C1 segment of cervical spinal cord (tissue), 14 donors: ENCODE measurements at regions not wholly inside any gene's neighbourhood (a gene's known extent, or its start where the extent isn't known, plus 50 kb on each side); places are given as distances from the start of the nearest gene placed in this dataset.

Source experiments
- DNase-seq, 14 donors: peaks; one replicate each; lab custom pipeline; 2025; lab: John Stamatoyannopoulos, UW

GRCh38 chr12:77299910-77300669 is 234.7 kb upstream of the E2F7 start:
- no peak for DNase-seq

DNA sequence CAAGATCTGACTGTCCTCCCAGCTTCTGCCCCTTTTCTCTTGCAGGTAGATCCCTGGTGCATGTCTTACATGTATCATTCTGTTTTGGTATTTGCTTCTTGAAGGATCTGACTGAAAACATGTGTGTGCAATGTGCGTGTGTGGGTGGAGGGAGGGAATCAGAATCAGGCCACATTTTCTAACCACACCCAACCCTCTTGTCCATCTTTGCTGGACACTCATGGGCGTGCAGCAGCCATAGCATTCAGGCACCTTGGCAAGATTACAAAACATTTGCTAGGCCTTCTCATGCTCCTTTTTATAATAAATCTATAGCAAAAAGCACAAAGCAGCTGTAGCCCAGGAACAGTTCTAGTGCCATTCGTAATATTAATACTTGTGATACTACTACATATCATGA is 233.6 kb upstream of the E2F7 start:
- no peak for DNase-seq

DNA sequence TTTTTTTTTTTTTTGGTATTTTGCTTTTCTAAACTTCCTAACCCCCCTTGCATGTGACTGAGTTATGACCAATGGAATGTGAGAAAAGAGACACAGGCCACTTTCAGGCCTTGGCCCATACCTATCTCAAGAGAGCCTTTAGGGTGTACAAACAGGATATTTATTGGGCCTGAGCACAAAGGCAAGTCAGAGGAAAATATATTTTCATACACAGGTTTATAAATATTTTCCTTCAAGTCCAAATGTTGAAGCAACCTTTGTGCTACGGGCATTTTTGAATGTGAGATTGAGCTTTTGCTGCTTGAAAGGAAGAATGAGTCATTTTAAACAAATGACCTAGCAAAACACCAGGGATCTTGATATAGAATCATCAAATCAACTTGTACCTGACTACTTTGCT is 228.6 kb upstream of the E2F7 start:
- no peak for DNase-seq

GRCh38 chr12:77274926-77275325 is 209.6 kb upstream of the E2F7 start:
- DNase-seq: no peak

GRCh38 chr12:77273898-77274297 is 208.5 kb upstream of the E2F7 start:
- DNase-seq: no peak

GRCh38 chr12:77256956-77257355 is 191.6 kb upstream of the E2F7 start:
- DNase-seq: peak in 2 of 14 donors; percentile 12 to 17

GRCh38 chr12:77253321-77253720 is 188.0 kb upstream of the E2F7 start:
- DNase-seq: no peak

GRCh38 chr12:77251799-77252198 is 186.4 kb upstream of the E2F7 start:
- no peak for DNase-seq

GRCh38 chr12:77249892-77250291 is 184.5 kb upstream of the E2F7 start:
- no peak for DNase-seq

GRCh38 chr12:77248036-77248435 is 182.7 kb upstream of the E2F7 start:
- no peak for DNase-seq

- DNase-seq: no peak
Measured at GRCh38 chr12:77247542-77247941, 182.2 kb upstream of the E2F7 start.

DNA sequence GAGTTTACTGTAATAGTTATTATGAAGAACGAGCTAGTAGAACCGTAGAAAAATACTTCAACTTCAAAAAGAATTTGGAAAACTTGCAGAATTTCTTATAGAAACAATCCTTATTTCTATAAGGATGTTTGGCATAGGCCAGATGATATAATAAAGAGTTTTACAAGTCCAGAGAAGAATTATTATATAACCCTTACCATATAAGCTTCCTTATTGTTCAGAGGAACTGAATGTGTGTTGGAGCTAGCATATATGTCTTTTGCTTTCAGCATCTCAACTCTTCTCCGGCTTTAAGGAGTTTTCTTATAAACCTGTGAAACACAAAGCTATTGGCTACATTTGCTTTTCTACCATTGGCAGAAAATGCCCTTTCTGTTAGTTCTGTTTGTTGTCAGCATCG is 178.0 kb upstream of the E2F7 start:
- DNase-seq: no peak

GRCh38 chr12:77239617-77240016 is 174.2 kb upstream of the E2F7 start:
- DNase-seq: no peak

GRCh38 chr12:77238335-77238734 is 173.0 kb upstream of the E2F7 start:
- no peak for DNase-seq

GRCh38 chr12:77237896-77238295 is 172.5 kb upstream of the E2F7 start:
- DNase-seq: no peak

- DNase-seq: no peak
Measured at GRCh38 chr12:77236066-77236465, 170.7 kb upstream of the E2F7 start.

GRCh38 chr12:77232045-77232444 is 166.7 kb upstream of the E2F7 start:
- no peak for DNase-seq

DNA sequence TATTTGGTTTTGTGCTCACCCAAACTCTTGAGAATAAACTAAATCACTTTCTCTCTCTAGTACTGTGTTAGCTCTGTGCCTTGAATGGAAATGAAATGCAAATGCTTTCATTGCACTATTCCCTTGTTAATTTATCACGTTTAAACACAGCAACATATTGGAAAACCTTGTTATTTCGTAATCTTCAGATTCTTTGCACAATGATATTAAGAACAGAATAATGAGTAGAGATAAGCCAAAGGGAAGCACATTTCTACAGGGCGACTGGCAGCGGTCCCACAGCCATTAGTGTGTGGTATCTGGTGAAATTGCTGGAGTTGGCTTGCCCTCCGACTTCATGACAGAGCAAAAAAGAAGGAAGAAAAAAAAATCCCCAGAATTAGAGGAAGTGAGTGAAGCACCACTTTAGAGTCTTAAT is 166.1 kb upstream of the E2F7 start:
- DNase-seq: no peak

DNA sequence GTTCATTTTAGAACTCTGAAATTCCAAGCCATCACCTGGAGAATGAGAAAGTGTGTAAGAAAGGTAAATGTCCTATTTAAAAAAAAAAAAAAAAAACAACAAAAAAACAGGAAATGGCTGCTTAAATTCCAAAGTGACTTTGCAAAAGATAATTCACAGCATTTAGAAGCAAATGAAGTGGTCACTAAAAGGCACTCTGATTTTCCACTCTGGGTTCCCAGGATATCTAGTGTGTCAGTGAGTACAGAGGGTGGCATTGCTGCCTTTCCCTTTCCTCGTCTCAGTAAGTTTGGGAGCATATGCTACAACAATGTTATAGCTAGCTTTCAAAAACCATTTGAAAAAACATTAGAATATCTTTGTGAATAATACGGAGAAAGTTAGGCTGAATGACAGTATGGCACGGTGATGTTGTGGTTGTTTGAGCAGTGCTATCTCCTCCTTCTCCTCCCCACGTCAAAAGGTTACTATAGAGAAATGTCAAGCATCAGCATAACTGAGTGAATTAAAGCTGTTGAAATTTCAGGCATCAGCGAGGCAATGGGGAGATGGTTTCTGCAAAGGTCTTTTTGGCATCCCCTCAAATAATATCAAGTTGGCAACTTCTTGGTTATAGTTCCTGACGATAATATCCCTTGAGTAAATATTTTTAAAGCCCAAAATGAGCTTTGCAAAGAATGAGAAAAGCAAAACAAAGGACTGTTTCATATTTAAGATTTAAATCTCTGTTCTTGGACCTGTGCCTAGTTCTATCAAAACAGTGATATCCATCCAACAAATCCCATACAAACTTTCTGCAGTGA is 164.5 kb upstream of the E2F7 start:
- no peak for DNase-seq

DNA sequence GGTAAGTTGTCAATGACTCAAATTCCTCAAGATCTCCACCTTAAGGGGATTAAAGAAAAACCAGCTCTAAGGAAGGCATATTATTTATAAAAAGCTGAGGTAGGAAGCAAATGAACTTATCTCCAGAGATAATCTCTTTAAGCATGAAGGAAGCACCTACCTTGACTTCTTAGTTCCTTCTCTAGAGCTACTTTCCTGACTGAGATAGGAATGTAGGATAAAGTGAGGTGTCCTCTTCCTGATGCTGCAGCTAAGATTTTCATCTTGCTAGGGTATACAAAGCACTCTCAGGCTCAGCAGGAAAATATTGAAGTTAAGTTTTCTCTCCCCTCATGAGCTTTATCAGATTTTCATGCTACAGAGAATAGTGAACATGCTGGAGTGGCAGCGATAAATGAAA is 163.0 kb upstream of the E2F7 start:
- DNase-seq: no peak

GRCh38 chr12:77226368-77226767 is 161.0 kb upstream of the E2F7 start:
- DNase-seq: no peak

DNA sequence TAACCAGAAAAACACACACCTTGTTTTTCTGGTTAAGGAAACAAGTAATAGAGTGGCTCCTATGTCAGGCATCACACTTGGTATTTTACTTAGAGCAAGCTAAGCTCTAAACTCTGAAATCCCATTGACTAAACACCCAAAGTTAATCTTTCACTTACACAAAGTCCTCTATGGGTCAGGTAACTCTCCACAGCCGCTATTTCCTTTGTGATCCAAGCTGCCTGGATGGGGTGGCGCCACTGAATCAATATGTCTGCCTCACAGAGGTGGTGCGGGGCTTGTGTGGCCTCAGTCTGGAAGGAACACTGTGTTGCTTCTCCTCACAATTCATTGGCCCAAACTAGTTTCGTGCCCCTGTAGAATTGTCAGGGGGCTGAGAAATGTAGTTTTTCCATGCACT is 160.0 kb upstream of the E2F7 start:
- no peak for DNase-seq

GRCh38 chr12:77224346-77224745 is 159.0 kb upstream of the E2F7 start:
- DNase-seq: no peak
